SK-N-SH (cell line): ENCODE measurements at regions not wholly inside any gene's neighbourhood (a gene's known extent, or its start where the extent isn't known, plus 50 kb on each side); places are given as distances from the start of the nearest gene placed in this dataset.

Source experiments
- CTCF ChIP-seq: fragments of 200-600 bp; sonication (generic); IDR thresholded peaks from 2 replicates; pipeline ENCODE4 v1.6.1; 2017; ENCODE audit warnings: antibody characterized with exemption, mild to moderate bottlenecking, moderate library complexity
- ELF1 ChIP-seq: IDR thresholded peaks from 2 replicates; pipeline ENCODE4 v1.4.0; 2012
- FOXM1 ChIP-seq: IDR thresholded peaks from 2 replicates; pipeline ENCODE4 v1.4.0; 2012; ENCODE audit warnings: low read depth, mild to moderate bottlenecking
- USF2 ChIP-seq: fragments of 150-350 bp; IDR thresholded peaks from 2 replicates; pipeline ENCODE4 v1.6.1; 2017; ENCODE audit warnings: antibody characterized with exemption, low read length, low read depth, borderline replicate concordance

GRCh38 chr10:34045571-34046190 lies 711.2 kb upstream of the NRP1 start:
- no peak for TF ChIP-seq FOXM1
- no peak for TF ChIP-seq CTCF
- no peak for TF ChIP-seq ELF1
- no peak for TF ChIP-seq USF2
